H1 (cell line): ENCODE measurements at regions not wholly inside any gene's neighbourhood (a gene's known extent, or its start where the extent isn't known, plus 50 kb on each side); places are given as distances from the start of the nearest gene placed in this dataset.

Experiments used
- BRCA1 ChIP-seq: IDR thresholded peaks from 2 replicates; pipeline ENCODE4 v1.6.1; 2012; ENCODE audit warnings: low read depth, low read length, improper control_type of control experiment
- CBX5 ChIP-seq: fragments of 300-800, 300-1000 bp; sonication (generic); IDR thresholded peaks from 2 replicates; pipeline ENCODE4 v1.7.1; 2016; ENCODE audit warnings: antibody characterized with exemption, low read length, low read depth
- CREB1 ChIP-seq: IDR thresholded peaks from 2 replicates; pipeline ENCODE4 v1.6.1; 2012; ENCODE audit warnings: inconsistent platforms
- CTCF ChIP-seq, 3 experiments: IDR thresholded peaks; 1 replicate in 2 of 3; 2 replicates in 1 of 3; pipeline versions ENCODE4 v1.5.1 to v1.6.1; 2011; ENCODE audit warnings: low read length in 3 of 3, mild to moderate bottlenecking in 3 of 3, inconsistent platforms in 2 of 3, low read depth in 1 of 3, moderate library complexity in 1 of 3; ENCODE audit not compliant: insufficient read depth in 1 of 3; ENCODE audit errors: control extremely low read depth in 1 of 3
- E2F6 ChIP-seq: IDR thresholded peaks from 2 replicates; pipeline ENCODE4 v1.6.1; 2012; ENCODE audit warnings: inconsistent platforms
- EGR1 ChIP-seq: IDR thresholded peaks from 2 replicates; pipeline ENCODE4 v1.6.1; 2011; ENCODE audit warnings: low read depth, low read length, borderline replicate concordance
- EP300 ChIP-seq, 2 experiments: IDR thresholded peaks; 1 replicate in 1 of 2; 2 replicates in 1 of 2; pipeline ENCODE4 v1.6.1; 2011 to 2012; ENCODE audit warnings: low read depth in 2 of 2, low read length in 2 of 2, mild to moderate bottlenecking in 2 of 2, borderline replicate concordance in 1 of 2, inconsistent platforms in 1 of 2, moderate library complexity in 1 of 2
- EZH2 ChIP-seq: fragments of 200-600 bp; sonication (generic); IDR thresholded peaks from 2 replicates; pipeline ENCODE4 v1.7.1; 2012; ENCODE audit warnings: low read depth, mild to moderate bottlenecking, moderate library complexity, low read length, inconsistent platforms; ENCODE audit not compliant: severe bottlenecking
- GABPA ChIP-seq: IDR thresholded peaks from 2 replicates; pipeline ENCODE4 v1.6.1; 2011; ENCODE audit warnings: mild to moderate bottlenecking, low read length, moderate library complexity, borderline replicate concordance; ENCODE audit not compliant: insufficient read depth
- GTF2F1 ChIP-seq: IDR thresholded peaks from 2 replicates; pipeline ENCODE4 v1.6.1; 2012; ENCODE audit warnings: low read depth, low read length, improper control_type of control experiment, borderline replicate concordance
- HDAC2 ChIP-seq, 2 experiments: fragments of 300-600 bp in 1 of 2; sonication (generic) in 1 of 2; IDR thresholded peaks; 2 replicates each; pipeline ENCODE4 v1.6.1; 2011 to 2012; ENCODE audit warnings: low read depth in 2 of 2, low read length in 2 of 2, mild to moderate bottlenecking in 2 of 2, moderate library complexity in 2 of 2, borderline replicate concordance in 1 of 2, inconsistent platforms in 1 of 2
- KDM5A ChIP-seq: fragments of 200-600 bp; IDR thresholded peaks from 2 replicates; pipeline ENCODE4 v1.7.1; 2012; ENCODE audit warnings: mild to moderate bottlenecking, low read length, inconsistent platforms, mixed read lengths
- NANOG ChIP-seq: IDR thresholded peaks from 2 replicates; pipeline ENCODE4 v1.6.1; 2011; ENCODE audit warnings: low read length, low read depth, mild to moderate bottlenecking, inconsistent platforms; ENCODE audit not compliant: insufficient read depth, poor library complexity, severe bottlenecking
- POLR2AphosphoS5 ChIP-seq: IDR thresholded peaks from 2 replicates; pipeline ENCODE4 v1.6.1; 2011; ENCODE audit warnings: low read depth, low read length
- POU5F1 ChIP-seq: IDR thresholded peaks from 2 replicates; pipeline ENCODE4 v1.6.1; 2011; ENCODE audit warnings: low read depth, mild to moderate bottlenecking, low read length, moderate library complexity
- RBBP5 ChIP-seq: IDR thresholded peaks from 2 replicates; pipeline ENCODE4 v1.7.1; 2012; ENCODE audit warnings: low read depth, mild to moderate bottlenecking, inconsistent platforms, low read length, moderate library complexity, borderline replicate concordance
- RFX5 ChIP-seq: IDR thresholded peaks from 2 replicates; pipeline ENCODE4 v1.6.1; 2011; ENCODE audit warnings: low read depth, low read length, improper control_type of control experiment, borderline replicate concordance
- SP1 ChIP-seq: IDR thresholded peaks from 2 replicates; pipeline ENCODE4 v1.6.1; 2011; ENCODE audit warnings: low read depth, low read length
- SRF ChIP-seq: IDR thresholded peaks from 2 replicates; pipeline ENCODE4 v1.6.1; 2011; ENCODE audit warnings: mild to moderate bottlenecking, low read depth, low read length, moderate library complexity
- USF2 ChIP-seq: IDR thresholded peaks from 2 replicates; pipeline ENCODE4 v1.6.1; 2011; ENCODE audit warnings: low read length, improper control_type of control experiment
- TF ChIP-seq, protein P1 (sequence below): IDR thresholded peaks from 2 replicates; pipeline ENCODE4 v1.6.1; 2012; ENCODE audit warnings: inconsistent platforms

DNA sequence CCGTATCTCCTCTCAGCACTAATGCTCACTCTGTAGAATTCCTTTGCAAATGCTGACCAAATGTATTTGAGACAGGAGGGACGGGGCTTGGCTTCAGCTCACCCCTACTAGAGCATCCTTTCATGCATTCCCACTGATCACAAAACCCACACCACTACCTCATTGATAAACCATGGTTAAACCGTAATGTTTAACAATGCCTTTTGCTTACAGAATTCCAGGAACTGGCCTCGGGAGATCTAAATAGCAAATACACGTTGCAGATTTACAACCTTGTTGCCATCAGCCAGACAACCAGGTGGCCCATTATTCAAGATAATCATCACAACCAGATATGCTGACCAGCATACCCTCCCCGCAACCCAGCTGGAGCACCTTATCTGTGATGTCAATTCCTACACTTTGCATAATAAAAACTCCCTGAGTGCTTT is 391.9 kb downstream of the KCTD8 start (continued):
- peak; percentile 83 for TF ChIP-seq SP1
- TF ChIP-seq KDM5A: no peak
- TF ChIP-seq EZH2: no peak
- peak; percentile 84 to 90; a peak in 2 of 4 replicates for TF ChIP-seq HDAC2 (IDR thresholded peaks at IDR 0.05; ENCODE audit: borderline replicate concordance in 1 of 2, low read depth in 2 of 2, low read length in 2 of 2)
- TF ChIP-seq CBX5: no peak
- no peak for TF ChIP-seq RBBP5
- TF ChIP-seq POLR2AphosphoS5: no peak
- TF ChIP-seq CREB1: peak; percentile 79
- TF ChIP-seq GABPA: no peak
- no peak for TF ChIP-seq USF2
- no peak for TF ChIP-seq BRCA1
- no peak for TF ChIP-seq E2F6
- TF ChIP-seq, protein P1, sequence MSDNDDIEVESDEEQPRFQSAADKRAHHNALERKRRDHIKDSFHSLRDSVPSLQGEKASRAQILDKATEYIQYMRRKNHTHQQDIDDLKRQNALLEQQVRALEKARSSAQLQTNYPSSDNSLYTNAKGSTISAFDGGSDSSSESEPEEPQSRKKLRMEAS: 0 out of 2 replicates have a peak, but pooled peaks have one; percentile 9
- no peak for TF ChIP-seq SRF
- peak; percentile 79; the same call in 1 of the 2 replicates for TF ChIP-seq POU5F1
- TF ChIP-seq EP300 (IDR thresholded peaks at IDR 0.05; ENCODE audit: borderline replicate concordance in 1 of 2, low read depth in 2 of 2, low read length in 2 of 2): peak in 1 of 2 experiments; percentile 96; a peak in 1 of 3 replicates
- TF ChIP-seq RFX5: no peak
- peak; percentile 92 for TF ChIP-seq NANOG
- TF ChIP-seq CTCF (IDR thresholded peaks at IDR 0.05; ENCODE audit: control extremely low read depth in 1 of 3, insufficient read depth in 1 of 3, low read depth in 1 of 3, low read length in 3 of 3): no peak
- no peak for TF ChIP-seq EGR1
- TF ChIP-seq GTF2F1: no peak
